NCI-H146 treated with DMSO at 0.1 percent for 48 hours (cell line): ENCODE measurements at regions not wholly inside any gene's neighbourhood (a gene's known extent, or its start where the extent isn't known, plus 50 kb on each side); places are given as distances from the start of the nearest gene placed in this dataset.
"Not testable (repeated sequence)": the region's sequence is repeated elsewhere in the genome, so short reads cannot be mapped to it uniquely, and the experiment has no call there.

Source experiments
- DNase-seq: peaks from one replicate; lab custom pipeline; 2025; ENCODE audit not compliant: unreplicated experiment; lab: John Stamatoyannopoulos, UW

GRCh38 chr1:219560856-219561255, 52.0 kb downstream of the ZC3H11B start:
- no peak for DNase-seq

- DNase-seq = no peak
Measured at GRCh38 chr1:219559899-219560298, 53.0 kb downstream of the ZC3H11B start.

GRCh38 chr1:219555806-219556205, 57.1 kb downstream of the ZC3H11B start:
- peak; percentile 16 for DNase-seq

- peak; percentile 73 for DNase-seq
Measured at GRCh38 chr1:219555031-219555692, 57.7 kb downstream of the ZC3H11B start.

- no peak for DNase-seq
Measured at GRCh38 chr1:219553934-219554502, 58.9 kb downstream of the ZC3H11B start.

- no peak for DNase-seq
Measured at GRCh38 chr1:219550201-219550600, 62.7 kb downstream of the ZC3H11B start.

- no peak for DNase-seq
Measured at GRCh38 chr1:219549215-219549614, 63.7 kb downstream of the ZC3H11B start.

GRCh38 chr1:219548386-219548785, 64.5 kb downstream of the ZC3H11B start:
- no peak for DNase-seq

GRCh38 chr1:219545756-219546155, 67.1 kb downstream of the ZC3H11B start:
- DNase-seq = not testable (repeated sequence)

- no peak for DNase-seq
Measured at GRCh38 chr1:219544163-219544846, 68.6 kb downstream of the ZC3H11B start.

- no peak for DNase-seq
Measured at GRCh38 chr1:219542828-219543518, 69.9 kb downstream of the ZC3H11B start.

GRCh38 chr1:219541946-219542345, 71.0 kb downstream of the ZC3H11B start:
- no peak for DNase-seq

- no peak for DNase-seq
Measured at GRCh38 chr1:219539645-219540254, 73.2 kb downstream of the ZC3H11B start.

GRCh38 chr1:219538886-219539285, 74.0 kb downstream of the ZC3H11B start:
- DNase-seq = no peak

- no peak for DNase-seq
Measured at GRCh38 chr1:219537223-219537631, 75.7 kb downstream of the ZC3H11B start.

- DNase-seq = no peak
Measured at GRCh38 chr1:219536038-219536437, 76.9 kb downstream of the ZC3H11B start.

- DNase-seq = no peak
Measured at GRCh38 chr1:219534991-219535390, 77.9 kb downstream of the ZC3H11B start.

- DNase-seq = no peak
Measured at GRCh38 chr1:219533280-219533679, 79.6 kb downstream of the ZC3H11B start.

GRCh38 chr1:219529116-219529515, 83.8 kb downstream of the ZC3H11B start:
- no peak for DNase-seq

- no peak for DNase-seq
Measured at GRCh38 chr1:219528633-219529032, 84.3 kb downstream of the ZC3H11B start.

GRCh38 chr1:219527994-219528393, 84.9 kb downstream of the ZC3H11B start:
- no peak for DNase-seq
